Spleen (tissue), 11 donors: ENCODE measurements at regions not wholly inside any gene's neighbourhood (a gene's known extent, or its start where the extent isn't known, plus 50 kb on each side); places are given as distances from the start of the nearest gene placed in this dataset.

Experiments used
- DNase-seq: peaks from one replicate; pipeline ENCODE4 v3.0.0-alpha.2; 2020
- H3K27ac ChIP-seq, 8 donors: fragments of 200-600 bp; sonication (generic) in 7 of 8; 1 replicate in 4 of 8; 2 replicates in 4 of 8; pipeline versions ENCODE4 v1.5.0 to v1.8.0; 2016 to 2021; ENCODE audit warnings: inconsistent platforms in 4 of 8, mild to moderate bottlenecking in 4 of 8, moderate library complexity in 1 of 8
- H3K27me3 ChIP-seq, 7 donors: fragments of 200-600 bp; sonication (generic) in 6 of 7; replicated peaks in 1 of 7; 1 replicate in 4 of 7; 2 replicates in 3 of 7; pipeline versions ENCODE4 v1.5.0 to v1.8.0; 2016 to 2021; ENCODE audit warnings: inconsistent platforms in 3 of 7, mild to moderate bottlenecking in 1 of 7
- H3K36me3 ChIP-seq, 6 donors: fragments of 200-600 bp; sonication (generic) in 5 of 6; 1 replicate in 4 of 6; 2 replicates in 2 of 6; pipeline versions ENCODE4 v1.5.0 to v1.8.0; 2016 to 2021; ENCODE audit warnings: inconsistent platforms in 2 of 6
- H3K4me1 ChIP-seq, 6 donors: fragments of 200-600 bp; sonication (generic) in 5 of 6; 1 replicate in 3 of 6; 2 replicates in 3 of 6; pipeline versions ENCODE4 v1.5.0 to v1.8.0; 2016 to 2021; ENCODE audit warnings: inconsistent platforms in 3 of 6
- H3K4me3 ChIP-seq, 8 donors: fragments of 200-600 bp; sonication (generic) in 7 of 8; 1 replicate in 4 of 8; 2 replicates in 4 of 8; pipeline versions ENCODE4 v1.5.0 to v1.8.0; 2016 to 2021; ENCODE audit warnings: inconsistent platforms in 4 of 8, mild to moderate bottlenecking in 4 of 8, moderate library complexity in 2 of 8
- H3K9me3 ChIP-seq, 8 donors: fragments of 200-600 bp; sonication (generic) in 7 of 8; 1 replicate in 4 of 8; 2 replicates in 4 of 8; pipeline versions ENCODE4 v1.5.0 to v1.8.0; 2016 to 2021; ENCODE audit warnings: inconsistent platforms in 4 of 8
- POLR2A ChIP-seq, 3 donors: fragments of 450-650 bp; IDR thresholded peaks; one replicate each; pipeline ENCODE4 v1.5.1; 2017; ENCODE audit warnings: antibody characterized with exemption in 3 of 3, mild to moderate bottlenecking in 1 of 3
- POLR2AphosphoS5 ChIP-seq, 3 donors: sonication (generic); formaldehyde crosslinking; IDR thresholded peaks; one replicate each; pipeline ENCODE4 v1.5.1; 2017; ENCODE audit warnings: antibody characterized with exemption in 3 of 3
- WGBS, 5 donors: extraction: QIAGEN DNeasy Blood & Tissue Kit in 3 of 5; methylation state at CpG; one replicate each; pipeline versions ENCODE4 v1.1.5 to v1.1.7; 2013 to 2018; 5-methylcytosine and 5-hydroxymethylcytosine counted together
- intact Hi-C: fragments of 100-400 bp; cut with DNase I; formaldehyde crosslinking; loops from one replicate; pipeline ENCODE4 v1.15.0; 2023; ENCODE audit warnings: low total_unique reads
- TF ChIP-seq, protein P1 (sequence below), 11 experiments: fragments of 200-600 bp in 7 of 11; fragments of 450-650 bp in 4 of 11; sonication (generic) in 4 of 11; IDR thresholded peaks in 8 of 11; conservative IDR thresholded peaks in 3 of 11; 1 replicate in 7 of 11; 2 replicates in 4 of 11; pipeline versions ENCODE4 v1.4.0 to v1.8.0; 2016 to 2021; ENCODE audit warnings: antibody characterized with exemption in 11 of 11, inconsistent platforms in 4 of 11, mild to moderate bottlenecking in 1 of 11
- donor health status: healthy with polysubstance abuse.
- donor health status: DM: no; HTN: no; CAD: no; lungs with moderate emphysema.
- donor health status: DM: no; HTN: no; CAD: no.
- donor health status: Bipolar disorder and iron deficiency.
- donor health status: healthy.
- donor health status: DM: no; HTN: no; CAD: no.
- donor health status: DM: yes; HTN: yes; CAD: no.

DNA sequence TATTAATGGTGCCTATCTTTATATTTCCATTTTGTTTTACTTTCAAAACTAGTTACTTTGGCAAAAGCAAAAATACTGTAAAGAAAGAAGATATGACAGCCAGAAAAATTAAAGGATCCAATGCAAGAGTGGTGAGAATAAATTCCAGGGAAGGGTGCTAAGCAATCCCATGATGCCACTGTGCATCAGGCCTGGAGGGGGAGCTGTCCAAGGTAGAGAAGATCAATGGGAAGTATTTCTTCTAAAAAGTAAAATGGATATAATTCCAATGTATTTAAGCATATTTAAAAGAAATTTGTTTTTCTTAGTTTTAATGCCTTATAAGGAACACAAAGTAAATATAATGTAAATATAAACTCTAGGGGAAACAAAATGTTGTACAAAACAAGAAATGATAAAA, 1382.2 kb upstream of the B3GALT2 start:
- Histone ChIP-seq H3K27ac (no peak overlapping the region), H3K36me3 (no peaks in the 10 kb centered on the region), H3K27me3 (no peaks in the 10 kb centered on the region), H3K9me3 (no peaks in the 10 kb centered on the region), H3K4me3 (no peak overlapping the region), H3K4me1 (no peaks in the 10 kb centered on the region)
- no peak for DNase-seq
- intact Hi-C loops, result no loop called here
- TF ChIP-seq POLR2A (IDR thresholded peaks at IDR 0.05), result no peak
- no peak for TF ChIP-seq POLR2AphosphoS5 (IDR thresholded peaks at IDR 0.05)
- TF ChIP-seq, protein P1, sequence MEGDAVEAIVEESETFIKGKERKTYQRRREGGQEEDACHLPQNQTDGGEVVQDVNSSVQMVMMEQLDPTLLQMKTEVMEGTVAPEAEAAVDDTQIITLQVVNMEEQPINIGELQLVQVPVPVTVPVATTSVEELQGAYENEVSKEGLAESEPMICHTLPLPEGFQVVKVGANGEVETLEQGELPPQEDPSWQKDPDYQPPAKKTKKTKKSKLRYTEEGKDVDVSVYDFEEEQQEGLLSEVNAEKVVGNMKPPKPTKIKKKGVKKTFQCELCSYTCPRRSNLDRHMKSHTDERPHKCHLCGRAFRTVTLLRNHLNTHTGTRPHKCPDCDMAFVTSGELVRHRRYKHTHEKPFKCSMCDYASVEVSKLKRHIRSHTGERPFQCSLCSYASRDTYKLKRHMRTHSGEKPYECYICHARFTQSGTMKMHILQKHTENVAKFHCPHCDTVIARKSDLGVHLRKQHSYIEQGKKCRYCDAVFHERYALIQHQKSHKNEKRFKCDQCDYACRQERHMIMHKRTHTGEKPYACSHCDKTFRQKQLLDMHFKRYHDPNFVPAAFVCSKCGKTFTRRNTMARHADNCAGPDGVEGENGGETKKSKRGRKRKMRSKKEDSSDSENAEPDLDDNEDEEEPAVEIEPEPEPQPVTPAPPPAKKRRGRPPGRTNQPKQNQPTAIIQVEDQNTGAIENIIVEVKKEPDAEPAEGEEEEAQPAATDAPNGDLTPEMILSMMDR (IDR thresholded peaks at IDR 0.05 in 8 of 11, conservative IDR thresholded peaks at IDR 0.05 in 3 of 11), result no peak

DNA sequence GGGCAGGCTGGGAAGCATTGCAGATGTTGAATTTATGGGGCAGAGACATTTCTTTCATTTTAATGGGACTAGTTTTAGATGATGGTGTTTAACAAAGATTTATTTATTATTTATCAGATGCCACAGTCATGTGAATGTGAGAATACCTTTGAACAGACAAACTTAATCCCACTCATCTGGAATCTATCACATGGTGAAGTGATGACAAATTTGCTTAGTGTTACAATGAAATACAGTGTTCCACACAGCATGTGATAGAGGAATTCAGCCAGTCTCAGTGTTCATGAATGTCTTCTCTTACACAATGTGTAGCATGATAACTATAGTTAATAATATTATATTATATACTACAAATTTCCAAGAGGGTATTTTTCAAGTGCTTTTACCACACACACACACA, 1361.7 kb upstream of the B3GALT2 start:
- no peak overlapping the region for H3K4me3 ChIP-seq
- TF ChIP-seq, protein P1 (IDR thresholded peaks at IDR 0.05 in 8 of 11, conservative IDR thresholded peaks at IDR 0.05 in 3 of 11), result no peak
- no peak for DNase-seq
- H3K4me1 ChIP-seq, result no peaks in the 10 kb centered on the region
- intact Hi-C loops, result no loop called here
- no peaks in the 10 kb centered on the region for H3K36me3 ChIP-seq
- peaks cover 0 to 10% (median 0%) of the 10 kb centered on the region in 8 donors for H3K9me3 ChIP-seq
- H3K27me3 ChIP-seq, result no peaks in the 10 kb centered on the region
- no peak overlapping the region for H3K27ac ChIP-seq

DNA sequence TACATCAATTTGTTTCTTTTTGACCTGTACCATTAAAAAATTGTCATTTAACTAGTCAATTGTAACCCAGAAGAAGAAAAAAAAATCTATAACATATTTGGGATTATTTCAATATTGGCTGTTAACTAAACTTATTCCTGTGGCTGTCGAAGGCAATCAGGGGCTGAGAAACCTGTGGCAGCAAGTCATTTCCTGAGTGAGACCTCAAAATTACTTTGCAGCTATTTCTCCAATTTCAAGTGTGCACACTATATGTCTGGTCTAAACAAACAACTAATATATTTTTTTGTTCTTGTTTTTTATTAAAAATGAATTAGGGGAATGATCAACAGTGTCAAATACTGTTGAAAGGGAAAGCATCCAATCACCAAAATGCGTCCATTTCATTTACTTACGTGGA, 1357.6 kb upstream of the B3GALT2 start:
- TF ChIP-seq POLR2A (IDR thresholded peaks at IDR 0.05) (no peak), POLR2AphosphoS5 (IDR thresholded peaks at IDR 0.05) (no peak)
- TF ChIP-seq, protein P1 (IDR thresholded peaks at IDR 0.05 in 8 of 11, conservative IDR thresholded peaks at IDR 0.05 in 3 of 11), result no peak
- no peak overlapping the region for H3K4me3 ChIP-seq
- H3K4me1 ChIP-seq, result no peaks in the 10 kb centered on the region
- H3K27ac ChIP-seq, result no peak overlapping the region
- intact Hi-C loops, result no loop called here
- DNase-seq, result no peak
- no peaks in the 10 kb centered on the region for H3K36me3 ChIP-seq
- 66 to 80% (median 74%) methylated on average over 3 of the region's 3 CpGs for WGBS, 5 donors
- H3K27me3 ChIP-seq, result no peaks in the 10 kb centered on the region
- H3K9me3 ChIP-seq, result peaks cover 0 to 30% (median 5%) of the 10 kb centered on the region in 8 donors

DNA sequence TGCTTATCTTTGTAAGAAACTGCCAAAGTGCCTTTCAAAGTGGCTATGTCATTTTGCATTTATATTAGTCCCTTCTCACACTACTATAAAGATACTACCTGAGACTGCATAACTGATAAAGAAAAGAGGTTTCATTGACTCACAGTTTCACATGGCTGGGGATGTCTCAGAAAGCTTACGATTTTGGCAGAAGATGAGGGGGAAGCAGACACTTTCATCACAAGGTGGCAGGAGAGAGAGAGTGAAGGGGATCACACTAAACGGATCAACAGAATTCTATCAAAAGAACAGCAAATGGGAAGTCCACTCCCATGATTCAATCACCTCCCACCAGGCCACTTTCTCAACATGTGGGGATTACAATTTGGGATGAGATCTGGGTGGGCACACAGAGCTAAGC, 1352.0 kb upstream of the B3GALT2 start:
- TF ChIP-seq POLR2AphosphoS5 (IDR thresholded peaks at IDR 0.05) (no peak), POLR2A (IDR thresholded peaks at IDR 0.05) (no peak)
- TF ChIP-seq, protein P1 (IDR thresholded peaks at IDR 0.05 in 8 of 11, conservative IDR thresholded peaks at IDR 0.05 in 3 of 11), result no peak
- no peaks in the 10 kb centered on the region for H3K27me3 ChIP-seq
- no peak for DNase-seq
- no peaks in the 10 kb centered on the region for H3K4me1 ChIP-seq
- intact Hi-C loops, result no loop called here
- no peak overlapping the region for H3K4me3 ChIP-seq
- H3K9me3 ChIP-seq, result peaks cover 0 to 28% (median 5%) of the 10 kb centered on the region in 8 donors
- WGBS, 5 donors, result 54 to 83% (median 71%) methylated on average over 2 of the region's 2 CpGs
- H3K27ac ChIP-seq, result no peak overlapping the region
- no peaks in the 10 kb centered on the region for H3K36me3 ChIP-seq
